Stomach smooth muscle (tissue), 2 donors: ENCODE measurements at regions not wholly inside any gene's neighbourhood (a gene's known extent, or its start where the extent isn't known, plus 50 kb on each side); places are given as distances from the start of the nearest gene placed in this dataset.
A peak's percentile ranks its signal among the peaks of the same experiment; 100 is the strongest.

Source experiments
- H3K27ac ChIP-seq: one replicate; pipeline ENCODE4 v1.7.0; 2013; ENCODE audit warnings: mild to moderate bottlenecking, low read length, inconsistent platforms
- H3K27me3 ChIP-seq, 2 donors: one replicate each; pipeline ENCODE4 v1.7.0; 2013; ENCODE audit warnings: low read length in 2 of 2; ENCODE audit not compliant: insufficient read depth in 2 of 2, control insufficient read depth in 1 of 2
- H3K36me3 ChIP-seq, 2 donors: one replicate each; pipeline ENCODE4 v1.7.0; 2013; ENCODE audit warnings: low read length in 2 of 2; ENCODE audit not compliant: control insufficient read depth in 2 of 2, insufficient read depth in 2 of 2
- H3K4me1 ChIP-seq: one replicate; pipeline ENCODE4 v1.7.0; 2013; ENCODE audit warnings: low read length; ENCODE audit not compliant: control insufficient read depth, insufficient read depth
- H3K4me3 ChIP-seq, 2 donors: one replicate each; pipeline ENCODE4 v1.7.0; 2013; ENCODE audit warnings: low read length in 2 of 2
- H3K9ac ChIP-seq, 2 donors: one replicate each; pipeline ENCODE4 v1.7.0; 2013; ENCODE audit warnings: low read length in 2 of 2, mild to moderate bottlenecking in 1 of 2
- H3K9me3 ChIP-seq, 2 donors: one replicate each; pipeline ENCODE4 v1.7.0; 2013; ENCODE audit warnings: low read length in 2 of 2; ENCODE audit not compliant: control insufficient read depth in 2 of 2
- donor health status: healthy.
- donor health status: Pancreatic carcinoma.

DNA sequence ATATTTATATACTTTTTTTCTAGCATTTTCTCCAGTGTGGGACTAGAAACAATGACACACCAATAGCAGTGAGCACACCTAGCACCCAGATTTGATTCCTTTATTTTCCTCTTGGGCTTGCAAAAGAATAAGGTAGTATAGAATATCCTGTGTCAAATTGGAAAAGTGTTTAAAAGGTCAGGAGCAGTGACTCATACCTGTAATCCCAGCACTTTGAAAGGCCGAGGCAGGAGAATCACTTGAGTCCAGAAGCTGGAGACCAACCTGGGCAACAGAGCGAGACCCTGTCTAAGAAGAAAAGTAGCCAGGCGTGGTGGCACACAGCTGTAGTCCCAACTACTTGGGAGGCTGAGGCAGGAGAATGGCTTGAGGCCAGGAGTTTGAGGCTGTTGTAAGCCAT lies 53.8 kb upstream of the SGPP1 start:
- no peaks in the 10 kb centered on the region for H3K36me3 ChIP-seq
- H3K9ac ChIP-seq, result no peak overlapping the region
- H3K27ac ChIP-seq, result no peak overlapping the region
- no peaks in the 10 kb centered on the region for H3K27me3 ChIP-seq
- no peaks in the 10 kb centered on the region for H3K4me1 ChIP-seq
- H3K9me3 ChIP-seq, result no peaks in the 10 kb centered on the region
- no peak overlapping the region for H3K4me3 ChIP-seq

DNA sequence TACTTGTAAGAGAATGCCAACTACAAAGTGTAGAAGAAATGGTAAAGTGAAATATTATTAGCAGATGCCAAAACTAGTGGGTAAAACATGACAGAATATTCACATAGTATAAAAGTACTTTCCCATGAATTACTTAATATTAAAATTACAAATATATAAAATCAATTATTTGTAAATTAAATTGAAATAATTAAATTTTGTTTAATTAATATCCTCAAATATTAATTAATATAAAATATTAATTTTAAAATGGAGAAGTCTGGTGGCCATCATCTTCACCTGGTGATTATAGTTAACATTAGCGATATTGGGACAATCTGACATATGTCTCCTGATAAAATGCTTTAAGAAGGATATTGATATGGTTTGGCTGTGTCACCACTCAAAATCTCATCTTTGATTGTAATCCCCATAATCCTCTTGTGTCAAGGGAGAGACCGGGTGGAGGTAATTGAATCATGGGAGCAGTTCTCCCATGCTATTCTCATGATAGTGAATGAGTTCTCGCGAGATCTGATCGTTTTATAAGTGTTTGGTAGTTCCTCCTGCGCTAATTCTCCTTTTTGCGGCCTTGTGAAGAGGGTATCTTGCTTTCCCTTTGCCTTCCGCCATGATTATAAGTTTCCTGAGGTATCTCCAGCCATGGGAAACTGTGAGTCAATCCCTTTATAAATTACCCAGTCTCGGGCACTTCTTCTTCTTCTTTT lies 55.0 kb upstream of the SGPP1 start:
- Histone ChIP-seq H3K27ac (no peak overlapping the region), H3K9ac (no peak overlapping the region), H3K4me1 (peaks cover 1% of the 10 kb centered on the region), H3K27me3 (no peaks in the 10 kb centered on the region), H3K36me3 (no peaks in the 10 kb centered on the region), H3K4me3 (no peak overlapping the region), H3K9me3 (no peaks in the 10 kb centered on the region)

GRCh38 chr14:63788011-63788933 lies 60.4 kb upstream of the SGPP1 start:
- Histone ChIP-seq H3K9me3 (no peaks in the 10 kb centered on the region), H3K4me3 (peak overlapping the region; percentile 49 to 66), H3K27me3 (no peaks in the 10 kb centered on the region), H3K36me3 (no peaks in the 10 kb centered on the region), H3K4me1 (peaks cover 9% of the 10 kb centered on the region), H3K27ac (no peak overlapping the region), H3K9ac (no peak overlapping the region)

GRCh38 chr14:63793376-63793775 lies 59.4 kb upstream of the SYNE2 start:
- no peaks in the 10 kb centered on the region for H3K36me3 ChIP-seq
- H3K9ac ChIP-seq, result no peak overlapping the region
- H3K4me3 ChIP-seq, result no peak overlapping the region
- H3K27ac ChIP-seq, result no peak overlapping the region
- H3K9me3 ChIP-seq, result no peaks in the 10 kb centered on the region
- H3K4me1 ChIP-seq, result peaks cover 2% of the 10 kb centered on the region
- no peaks in the 10 kb centered on the region for H3K27me3 ChIP-seq

GRCh38 chr14:63795532-63795931 lies 57.3 kb upstream of the SYNE2 start:
- Histone ChIP-seq H3K27ac (no peak overlapping the region), H3K27me3 (no peaks in the 10 kb centered on the region), H3K9me3 (no peaks in the 10 kb centered on the region), H3K4me1 (no peaks in the 10 kb centered on the region), H3K4me3 (no peak overlapping the region), H3K36me3 (no peaks in the 10 kb centered on the region), H3K9ac (no peak overlapping the region)

DNA sequence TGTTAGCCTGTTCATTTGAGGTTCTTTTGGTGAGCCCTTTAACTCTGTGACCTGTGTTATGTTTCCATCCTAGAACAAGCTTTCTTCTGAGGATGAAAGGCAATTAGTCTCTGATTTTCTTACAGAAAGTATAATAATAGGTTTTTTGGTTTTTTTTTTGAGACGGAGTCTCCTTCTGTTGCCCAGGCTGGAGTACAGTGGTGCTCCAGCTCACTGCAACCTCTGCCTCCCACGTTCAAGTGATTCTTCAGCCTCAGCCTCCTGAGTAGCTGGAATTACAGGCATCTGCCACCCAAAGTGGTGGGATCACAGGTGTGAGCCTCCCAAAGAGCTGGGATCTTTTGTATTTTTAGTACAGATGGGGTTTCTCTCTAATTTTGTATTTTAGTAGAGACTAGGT lies 52.7 kb upstream of the SYNE2 start:
- Histone ChIP-seq H3K9me3 (no peaks in the 10 kb centered on the region), H3K36me3 (no peaks in the 10 kb centered on the region), H3K9ac (no peak overlapping the region), H3K27ac (no peak overlapping the region), H3K4me3 (peak overlapping the region in 1 of 2 donors; percentile 8), H3K27me3 (no peaks in the 10 kb centered on the region), H3K4me1 (no peaks in the 10 kb centered on the region)

DNA sequence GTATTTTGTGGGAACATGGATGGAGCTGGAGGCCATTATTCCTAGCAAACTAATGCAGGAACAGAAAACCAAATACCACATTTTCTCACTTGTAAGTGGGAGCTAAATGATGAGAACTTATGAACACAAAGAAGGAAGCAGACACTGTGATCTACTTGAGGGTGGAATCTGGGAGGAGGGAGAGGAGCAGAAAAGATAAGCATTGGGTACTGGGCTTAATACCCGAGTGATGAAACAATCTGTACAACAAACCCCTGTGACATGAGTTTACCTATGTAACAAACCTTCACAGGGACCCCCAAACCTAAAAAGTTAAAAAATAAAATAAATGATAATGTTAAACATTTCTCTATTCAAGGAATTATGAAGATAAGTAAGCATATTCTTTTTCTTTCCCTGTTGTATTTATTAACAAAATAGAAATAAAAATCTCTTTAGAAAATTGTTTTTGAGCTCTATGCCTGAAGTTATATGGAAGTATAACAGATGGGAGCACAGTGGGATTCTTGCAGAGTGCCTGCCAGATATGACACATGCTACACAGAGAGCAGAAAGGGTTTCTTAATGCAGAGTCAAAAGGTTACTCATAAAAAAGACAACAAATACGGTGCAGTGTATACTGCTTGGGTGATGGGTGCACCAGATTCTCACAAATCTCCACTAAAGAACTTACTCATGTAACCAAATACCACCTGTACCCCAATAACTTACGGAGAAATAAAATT lies 52.0 kb upstream of the SYNE2 start:
- no peaks in the 10 kb centered on the region for H3K27me3 ChIP-seq
- no peak overlapping the region for H3K9ac ChIP-seq
- no peaks in the 10 kb centered on the region for H3K4me1 ChIP-seq
- no peak overlapping the region for H3K27ac ChIP-seq
- no peaks in the 10 kb centered on the region for H3K36me3 ChIP-seq
- H3K9me3 ChIP-seq, result no peaks in the 10 kb centered on the region
- H3K4me3 ChIP-seq, result no peak overlapping the region
